ENCODE measurements at regions not wholly inside any gene's neighbourhood (a gene's known extent, or its start where the extent isn't known, plus 50 kb on each side); places are given as distances from the start of the nearest gene placed in this dataset.

DNA sequence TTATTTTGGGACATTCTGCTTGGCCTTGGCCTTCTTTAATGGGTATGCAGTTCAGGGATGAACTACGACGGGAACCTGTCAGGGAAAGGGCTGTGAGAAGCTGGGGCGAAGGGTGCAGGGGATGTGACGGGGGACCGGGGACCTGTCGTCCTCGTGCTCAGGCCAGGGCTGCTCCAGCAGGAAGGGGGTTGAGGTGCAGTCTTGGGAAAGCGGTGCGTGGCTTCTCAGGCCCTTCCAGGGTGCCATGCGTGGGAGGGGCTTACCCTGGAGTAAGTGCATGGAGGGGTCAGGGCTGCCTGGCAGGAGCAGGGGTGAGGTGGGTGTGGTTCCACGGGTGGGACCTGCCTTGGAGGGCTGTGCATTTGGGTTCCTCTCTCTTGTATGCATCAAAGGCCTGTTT, 100.8 kb downstream of the TEX29 start:
- intact Hi-C loops (cut with DNase I), result no loop called here
- 76 to 87% methylated on average over 11 of the region's 11 CpGs for WGBS, 2 donors
- Histone ChIP-seq H3K4me3 (no peak overlapping the region), H3K36me3 (no peaks in the 10 kb centered on the region), H3K4me1 (no peaks in the 10 kb centered on the region), H3K27me3 (peaks cover 0 to 15% (median 0%) of the 10 kb centered on the region in 3 donors), H3K9me3 (no peaks in the 10 kb centered on the region), H3K27ac (no peak overlapping the region)
- TF ChIP-seq, protein P1, sequence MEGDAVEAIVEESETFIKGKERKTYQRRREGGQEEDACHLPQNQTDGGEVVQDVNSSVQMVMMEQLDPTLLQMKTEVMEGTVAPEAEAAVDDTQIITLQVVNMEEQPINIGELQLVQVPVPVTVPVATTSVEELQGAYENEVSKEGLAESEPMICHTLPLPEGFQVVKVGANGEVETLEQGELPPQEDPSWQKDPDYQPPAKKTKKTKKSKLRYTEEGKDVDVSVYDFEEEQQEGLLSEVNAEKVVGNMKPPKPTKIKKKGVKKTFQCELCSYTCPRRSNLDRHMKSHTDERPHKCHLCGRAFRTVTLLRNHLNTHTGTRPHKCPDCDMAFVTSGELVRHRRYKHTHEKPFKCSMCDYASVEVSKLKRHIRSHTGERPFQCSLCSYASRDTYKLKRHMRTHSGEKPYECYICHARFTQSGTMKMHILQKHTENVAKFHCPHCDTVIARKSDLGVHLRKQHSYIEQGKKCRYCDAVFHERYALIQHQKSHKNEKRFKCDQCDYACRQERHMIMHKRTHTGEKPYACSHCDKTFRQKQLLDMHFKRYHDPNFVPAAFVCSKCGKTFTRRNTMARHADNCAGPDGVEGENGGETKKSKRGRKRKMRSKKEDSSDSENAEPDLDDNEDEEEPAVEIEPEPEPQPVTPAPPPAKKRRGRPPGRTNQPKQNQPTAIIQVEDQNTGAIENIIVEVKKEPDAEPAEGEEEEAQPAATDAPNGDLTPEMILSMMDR (IDR thresholded peaks at IDR 0.05), result no peak
- no peak for TF ChIP-seq POLR2AphosphoS5 (IDR thresholded peaks at IDR 0.05)
- TF ChIP-seq POLR2A (IDR thresholded peaks at IDR 0.05), result no peak
- no peak for TF ChIP-seq EP300 (IDR thresholded peaks at IDR 0.05)
- no peak for DNase-seq

DNA sequence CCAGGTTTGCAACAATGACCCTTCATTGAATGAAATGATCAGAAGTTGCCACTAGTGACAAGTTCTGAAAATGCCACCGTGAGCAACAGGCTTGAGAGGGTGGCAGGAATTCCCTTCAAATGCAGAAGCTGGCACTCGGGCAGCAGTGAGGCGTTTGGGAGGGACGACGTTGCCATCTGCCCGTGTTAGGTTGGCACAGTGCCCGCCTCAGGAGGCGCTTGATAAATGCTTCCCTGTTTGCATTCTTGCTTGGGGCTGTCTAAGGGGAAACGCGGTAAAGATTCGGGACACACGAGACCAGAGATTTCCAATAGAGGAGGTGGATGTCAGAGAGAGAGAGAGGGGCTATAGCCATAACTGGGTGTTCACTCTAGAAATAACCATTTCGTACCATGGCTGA, 101.9 kb downstream of the TEX29 start:
- intact Hi-C loops (cut with DNase I), result no loop called here
- DNase-seq, result no peak
- H3K27ac ChIP-seq, result no peak overlapping the region
- 28 to 72% methylated on average over 13 of the region's 13 CpGs for WGBS, 2 donors
- no peak for TF ChIP-seq EP300 (IDR thresholded peaks at IDR 0.05)
- no peak for TF ChIP-seq POLR2A (IDR thresholded peaks at IDR 0.05)
- TF ChIP-seq, protein P1 (IDR thresholded peaks at IDR 0.05), result no peak
- TF ChIP-seq POLR2AphosphoS5 (IDR thresholded peaks at IDR 0.05), result no peak
- H3K9me3 ChIP-seq, result no peaks in the 10 kb centered on the region
- no peaks in the 10 kb centered on the region for H3K36me3 ChIP-seq
- peaks cover 0 to 6% (median 0%) of the 10 kb centered on the region in 3 donors for H3K27me3 ChIP-seq
- no peak overlapping the region for H3K4me3 ChIP-seq
- H3K4me1 ChIP-seq, result no peaks in the 10 kb centered on the region

DNA sequence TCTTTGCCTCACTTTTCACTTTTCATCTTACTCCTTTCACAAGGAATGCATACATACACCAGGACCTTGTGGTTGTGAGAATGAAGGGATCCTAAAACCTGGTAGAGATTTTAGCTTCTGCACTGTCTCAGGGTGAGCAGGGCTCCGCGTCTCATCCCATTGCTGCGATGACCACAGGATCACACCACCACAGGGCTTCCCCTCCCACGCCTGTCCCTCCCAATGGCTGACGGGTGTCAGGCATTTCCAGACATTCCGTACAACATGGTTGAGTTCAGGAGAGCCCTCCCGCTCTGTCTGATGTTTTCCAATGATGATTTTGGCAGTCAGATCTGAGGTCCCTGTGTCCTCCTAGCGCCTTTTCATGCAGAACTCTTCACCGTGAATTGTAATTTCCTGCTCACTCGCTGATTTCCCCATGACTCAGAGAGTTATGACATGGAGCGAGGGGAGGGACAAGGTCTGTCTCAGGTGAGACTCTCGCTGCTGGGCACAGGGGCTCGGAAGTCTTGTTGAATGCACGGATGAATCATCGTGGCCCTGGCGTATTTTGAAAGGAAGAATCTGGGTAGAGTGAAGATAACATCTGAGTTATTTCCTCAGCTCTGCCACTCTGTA, 102.8 kb downstream of the TEX29 start:
- H3K4me1 ChIP-seq, result no peaks in the 10 kb centered on the region
- intact Hi-C loops (cut with DNase I), result no loop called here
- no peak overlapping the region for H3K27ac ChIP-seq
- no peak for DNase-seq
- H3K4me3 ChIP-seq, result no peak overlapping the region
- peaks cover 0 to 6% (median 0%) of the 10 kb centered on the region in 3 donors for H3K27me3 ChIP-seq
- H3K9me3 ChIP-seq, result no peaks in the 10 kb centered on the region
- no peaks in the 10 kb centered on the region for H3K36me3 ChIP-seq
- TF ChIP-seq POLR2A (IDR thresholded peaks at IDR 0.05) (no peak), EP300 (IDR thresholded peaks at IDR 0.05) (no peak), POLR2AphosphoS5 (IDR thresholded peaks at IDR 0.05) (no peak)
- TF ChIP-seq, protein P1 (IDR thresholded peaks at IDR 0.05), result no peak
- WGBS, 2 donors, result 83% methylated on average over 16 of the region's 16 CpGs

DNA sequence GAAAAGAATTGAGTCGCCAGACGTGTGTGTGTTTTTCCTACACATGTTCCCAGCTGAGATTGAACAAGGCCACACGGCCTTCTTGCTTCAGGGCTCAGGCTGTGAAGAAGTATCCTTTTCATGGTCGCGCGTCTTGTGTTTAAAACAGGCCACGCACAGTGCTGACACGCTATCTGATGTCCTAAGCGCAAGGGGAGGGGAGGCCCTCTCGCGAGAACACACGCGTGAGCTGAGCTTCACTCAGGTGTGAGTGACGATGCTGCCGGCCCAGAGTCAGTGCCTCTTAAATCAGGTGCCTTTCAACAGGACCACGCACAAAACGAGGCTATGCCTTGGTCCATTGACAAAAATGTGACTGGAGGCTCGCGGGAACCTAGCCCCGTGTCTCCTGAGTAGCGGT, 103.7 kb downstream of the TEX29 start:
- Histone ChIP-seq H3K4me1 (no peaks in the 10 kb centered on the region), H3K27ac (no peak overlapping the region), H3K36me3 (no peaks in the 10 kb centered on the region), H3K9me3 (no peaks in the 10 kb centered on the region), H3K4me3 (no peak overlapping the region), H3K27me3 (peaks cover 0 to 4% (median 0%) of the 10 kb centered on the region in 3 donors)
- 86 to 89% methylated on average over 21 of the region's 21 CpGs for WGBS, 2 donors
- intact Hi-C loops (cut with DNase I), result no loop called here
- no peak for DNase-seq
- TF ChIP-seq EP300 (IDR thresholded peaks at IDR 0.05), result no peak
- TF ChIP-seq POLR2AphosphoS5 (IDR thresholded peaks at IDR 0.05), result no peak
- TF ChIP-seq, protein P1 (IDR thresholded peaks at IDR 0.05), result no peak
- no peak for TF ChIP-seq POLR2A (IDR thresholded peaks at IDR 0.05)

DNA sequence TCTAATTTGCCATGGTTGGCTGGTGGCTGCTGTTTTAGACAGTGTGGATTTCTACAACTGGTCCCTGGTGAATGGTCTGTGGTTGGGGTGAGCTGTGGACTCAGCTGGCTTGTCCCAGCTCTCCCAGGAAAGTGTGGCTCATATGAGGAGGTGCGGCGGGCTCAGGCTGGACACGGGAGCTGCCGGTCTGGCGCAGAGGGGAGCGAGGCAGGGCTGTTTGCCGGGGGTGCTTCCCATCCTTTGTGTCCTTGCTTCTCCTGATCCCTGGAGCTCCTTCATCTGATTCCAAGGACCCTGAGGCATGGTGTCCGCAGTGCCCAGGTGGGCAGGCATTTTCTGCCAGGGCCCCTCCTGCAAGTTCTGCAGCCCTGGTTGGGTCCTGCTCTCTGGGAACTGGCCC, 104.9 kb downstream of the TEX29 start:
- WGBS, 2 donors, result 91 to 93% methylated on average over 8 of the region's 8 CpGs

More for the DNA sequence above, 104.9 kb downstream of the TEX29 start:
- no peak for TF ChIP-seq POLR2AphosphoS5 (IDR thresholded peaks at IDR 0.05)
- no peak for TF ChIP-seq EP300 (IDR thresholded peaks at IDR 0.05)
- no peak for TF ChIP-seq POLR2A (IDR thresholded peaks at IDR 0.05)
- H3K9me3 ChIP-seq, result no peaks in the 10 kb centered on the region
- no peak overlapping the region for H3K27ac ChIP-seq
- no peak overlapping the region for H3K4me3 ChIP-seq
- intact Hi-C loops (cut with DNase I), result no loop called here
- no peaks in the 10 kb centered on the region for H3K36me3 ChIP-seq
- H3K4me1 ChIP-seq, result no peaks in the 10 kb centered on the region
- H3K27me3 ChIP-seq, result peaks cover 0 to 10% (median 0%) of the 10 kb centered on the region in 3 donors
- DNase-seq, result no peak

Measured in sigmoid colon (tissue), 6 donors.